GM13976 (cell line): ENCODE measurements at regions not wholly inside any gene's neighbourhood (a gene's known extent, or its start where the extent isn't known, plus 50 kb on each side); places are given as distances from the start of the nearest gene placed in this dataset.
"Not testable (repeated sequence)": the region's sequence is repeated elsewhere in the genome, so short reads cannot be mapped to it uniquely, and the experiment has no call there.

Experiments used
- DNase-seq: peaks from one replicate; pipeline ENCODE4 v3.0.0; 2012; ENCODE audit warnings: low spot score
- CTCF ChIP-seq: IDR thresholded peaks from 2 replicates; pipeline ENCODE4 v1.5.1; 2012; ENCODE audit warnings: borderline replicate concordance, mild to moderate bottlenecking; ENCODE audit not compliant: insufficient read depth; ENCODE audit errors: extremely low read depth, missing control alignments, control extremely low read depth
- in situ Hi-C: fragments of 300-500 bp; cut with MboI; formaldehyde crosslinking; loops from one replicate; pipeline ENCODE4 v1.12.0; 2022; ENCODE audit warnings: low sequenced_read_pairs, mixed read lengths, inconsistent platforms; ENCODE audit not compliant: unreplicated experiment

GRCh38 chr9:82052081-82052480, 63.5 kb downstream of the SPATA31D1 start:
- no peak for DNase-seq
- in situ Hi-C loops = no loop called here
- TF ChIP-seq CTCF = no peak

- no peak for TF ChIP-seq CTCF
- DNase-seq = no peak
- in situ Hi-C loops = no loop called here
Observed at GRCh38 chr9:82054264-82055015, 65.9 kb downstream of the SPATA31D1 start.

- DNase-seq = no peak
- in situ Hi-C loops = no loop called here
- TF ChIP-seq CTCF = no peak
Observed at GRCh38 chr9:82057805-82058204, 69.2 kb downstream of the SPATA31D1 start.

GRCh38 chr9:82061801-82062200, 73.2 kb downstream of the SPATA31D1 start:
- in situ Hi-C loops, DNase-seq: not testable (repeated sequence)

- in situ Hi-C loops = no loop called here
- no peak for DNase-seq
- TF ChIP-seq CTCF = no peak
Observed at GRCh38 chr9:82062245-82062644, 73.7 kb downstream of the SPATA31D1 start.

GRCh38 chr9:82073551-82074543, 85.3 kb downstream of the SPATA31D1 start:
- no peak for TF ChIP-seq CTCF

GRCh38 chr9:82080265-82080664, 91.7 kb downstream of the SPATA31D1 start:
- in situ Hi-C loops = no loop called here
- no peak for DNase-seq
- TF ChIP-seq CTCF = no peak

More at GRCh38 chr9:82073551-82074543, 85.3 kb downstream of the SPATA31D1 start:
- in situ Hi-C loops = no loop called here
- no peak for DNase-seq
